ENCODE measurements at regions not wholly inside any gene's neighbourhood (a gene's known extent, or its start where the extent isn't known, plus 50 kb on each side); places are given as distances from the start of the nearest gene placed in this dataset.

GRCh38 chr15:25233766-25234350 lies 205.0 kb downstream of the UBE3A start:
- TF ChIP-seq CTCF (IDR thresholded peaks at IDR 0.05; ENCODE audit: insufficient read depth, low read depth, low read length) (no peak), EZH2 (IDR thresholded peaks at IDR 0.05; ENCODE audit: insufficient read depth, low read length) (no peak)

All from astrocyte (in vitro differentiated cells and primary cell).